ENCODE measurements at regions not wholly inside any gene's neighbourhood (a gene's known extent, or its start where the extent isn't known, plus 50 kb on each side); places are given as distances from the start of the nearest gene placed in this dataset.

DNA sequence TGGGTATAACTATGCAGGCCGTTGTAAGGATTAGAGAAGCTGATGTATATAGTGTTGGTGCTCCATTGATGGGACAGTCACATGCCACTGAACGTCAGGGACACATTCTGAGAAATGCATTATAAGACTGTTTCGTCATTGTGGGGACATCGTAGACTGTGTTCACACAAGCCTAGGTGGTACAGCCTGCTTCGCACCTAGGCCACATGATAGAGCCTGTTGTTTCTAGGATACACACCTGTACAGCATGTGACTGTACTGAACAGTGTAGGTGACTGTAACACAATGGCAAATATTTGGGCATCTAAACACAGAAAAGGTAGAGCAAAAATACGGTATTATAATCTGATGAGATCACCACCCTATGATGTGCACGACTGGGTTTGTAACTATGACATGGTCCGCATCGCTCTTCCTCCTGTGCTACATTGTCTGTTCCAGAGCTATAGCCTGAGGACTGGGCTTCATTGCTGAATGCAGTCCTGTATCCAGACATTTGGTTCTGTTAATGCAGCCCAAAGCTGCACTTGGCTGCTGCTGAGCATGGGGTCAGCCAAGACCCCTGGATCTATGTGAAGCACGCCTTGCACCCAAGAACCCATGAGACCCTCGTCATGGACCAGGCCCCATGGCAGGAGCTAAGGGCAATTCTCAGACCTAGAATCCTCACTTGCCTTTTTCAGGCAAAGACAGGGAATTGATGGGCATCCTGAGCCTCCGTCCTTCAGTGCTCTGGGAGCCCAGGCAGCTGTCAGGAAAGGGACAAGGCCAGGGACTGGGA is 51.1 kb upstream of the THY1 start:
- DNase-seq (ENCODE audit: low read depth in 2 of 2) = no peak

DNA sequence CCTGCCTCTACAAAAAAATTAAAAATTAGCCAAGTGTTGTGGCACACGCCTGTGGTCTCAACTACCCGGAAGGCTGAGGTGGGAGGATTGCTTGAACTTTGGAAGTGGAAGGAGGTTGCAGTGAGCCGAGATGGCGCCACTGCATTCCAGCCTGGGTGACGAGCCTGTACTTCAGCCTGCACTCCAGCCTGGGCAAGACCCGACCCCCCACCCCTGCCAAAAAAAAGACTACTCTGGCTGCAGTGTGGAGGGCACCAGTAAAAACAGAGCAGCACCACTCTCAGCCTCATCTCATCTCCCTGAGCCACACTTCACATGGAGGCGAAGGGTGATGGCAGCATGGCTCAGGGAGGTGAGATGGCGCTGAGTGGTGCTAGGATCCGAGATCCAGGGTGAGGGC is 50.3 kb upstream of the THY1 start:
- no peak for DNase-seq (ENCODE audit: low read depth in 2 of 2)

DNA sequence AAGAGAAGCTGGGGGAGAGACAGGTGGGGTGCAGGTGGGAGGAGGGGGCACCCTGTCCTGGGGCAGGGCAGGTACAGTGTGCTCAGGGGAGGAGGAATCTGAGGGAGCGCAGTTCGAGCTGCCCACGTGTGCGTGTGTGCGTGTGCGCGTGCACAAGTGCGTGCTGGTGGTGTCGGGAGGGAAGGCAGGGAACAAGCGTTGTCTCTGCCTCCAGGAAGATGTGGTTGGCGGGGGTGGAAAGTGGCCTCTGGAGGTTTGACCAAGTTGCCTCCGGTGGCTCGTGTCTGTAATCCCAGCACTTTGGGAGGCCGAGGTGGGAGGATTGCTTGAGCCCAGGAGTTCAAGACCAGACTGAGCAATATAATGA is 49.9 kb upstream of the THY1 start:
- DNase-seq (ENCODE audit: low read depth in 2 of 2) = no peak

All from stimulated activated CD8-positive, alpha-beta memory T cell treated with anti-CD3 and anti-CD28 coated beads, Interleukin-15, amount 100 ng/mL, for 4 hours (primary cell).